ENCODE measurements at regions not wholly inside any gene's neighbourhood (a gene's known extent, or its start where the extent isn't known, plus 50 kb on each side); places are given as distances from the start of the nearest gene placed in this dataset.

DNA sequence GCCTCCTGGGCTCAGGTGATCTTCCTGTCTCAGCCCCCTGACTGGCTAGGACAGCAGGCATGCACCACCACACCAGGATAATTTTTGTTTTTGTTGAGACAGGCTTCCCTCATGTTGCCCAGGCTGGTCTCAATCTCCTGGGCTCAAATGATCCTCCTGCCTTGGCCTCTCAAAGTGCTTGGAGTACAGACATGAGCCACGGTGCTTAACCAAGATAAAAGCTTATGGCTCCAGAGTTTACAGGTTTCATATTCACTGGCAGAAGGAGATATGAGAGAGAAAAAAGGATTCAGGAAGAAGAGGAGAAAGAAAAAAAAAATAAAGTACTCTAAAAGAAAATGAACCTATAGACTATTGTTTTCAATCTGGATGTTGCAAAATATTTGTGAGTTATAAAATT lies 748.8 kb upstream of the NCAM2 start (continued):
- TF ChIP-seq, protein P1, sequence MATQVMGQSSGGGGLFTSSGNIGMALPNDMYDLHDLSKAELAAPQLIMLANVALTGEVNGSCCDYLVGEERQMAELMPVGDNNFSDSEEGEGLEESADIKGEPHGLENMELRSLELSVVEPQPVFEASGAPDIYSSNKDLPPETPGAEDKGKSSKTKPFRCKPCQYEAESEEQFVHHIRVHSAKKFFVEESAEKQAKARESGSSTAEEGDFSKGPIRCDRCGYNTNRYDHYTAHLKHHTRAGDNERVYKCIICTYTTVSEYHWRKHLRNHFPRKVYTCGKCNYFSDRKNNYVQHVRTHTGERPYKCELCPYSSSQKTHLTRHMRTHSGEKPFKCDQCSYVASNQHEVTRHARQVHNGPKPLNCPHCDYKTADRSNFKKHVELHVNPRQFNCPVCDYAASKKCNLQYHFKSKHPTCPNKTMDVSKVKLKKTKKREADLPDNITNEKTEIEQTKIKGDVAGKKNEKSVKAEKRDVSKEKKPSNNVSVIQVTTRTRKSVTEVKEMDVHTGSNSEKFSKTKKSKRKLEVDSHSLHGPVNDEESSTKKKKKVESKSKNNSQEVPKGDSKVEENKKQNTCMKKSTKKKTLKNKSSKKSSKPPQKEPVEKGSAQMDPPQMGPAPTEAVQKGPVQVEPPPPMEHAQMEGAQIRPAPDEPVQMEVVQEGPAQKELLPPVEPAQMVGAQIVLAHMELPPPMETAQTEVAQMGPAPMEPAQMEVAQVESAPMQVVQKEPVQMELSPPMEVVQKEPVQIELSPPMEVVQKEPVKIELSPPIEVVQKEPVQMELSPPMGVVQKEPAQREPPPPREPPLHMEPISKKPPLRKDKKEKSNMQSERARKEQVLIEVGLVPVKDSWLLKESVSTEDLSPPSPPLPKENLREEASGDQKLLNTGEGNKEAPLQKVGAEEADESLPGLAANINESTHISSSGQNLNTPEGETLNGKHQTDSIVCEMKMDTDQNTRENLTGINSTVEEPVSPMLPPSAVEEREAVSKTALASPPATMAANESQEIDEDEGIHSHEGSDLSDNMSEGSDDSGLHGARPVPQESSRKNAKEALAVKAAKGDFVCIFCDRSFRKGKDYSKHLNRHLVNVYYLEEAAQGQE (IDR thresholded peaks at IDR 0.05; ENCODE audit: low read depth), result no peak
- no peak for TF ChIP-seq SIN3A (IDR thresholded peaks at IDR 0.05; ENCODE audit: low read depth)
- TF ChIP-seq FOSL1 (IDR thresholded peaks at IDR 0.05; ENCODE audit: low read depth), result no peak
- no peak for TF ChIP-seq CEBPB (IDR thresholded peaks at IDR 0.05; ENCODE audit: low read depth)
- TF ChIP-seq SRF (IDR thresholded peaks at IDR 0.05; ENCODE audit: low read depth), result no peak
- no peak for TF ChIP-seq ELF1 (IDR thresholded peaks at IDR 0.05; ENCODE audit: borderline replicate concordance, low read depth)

DNA sequence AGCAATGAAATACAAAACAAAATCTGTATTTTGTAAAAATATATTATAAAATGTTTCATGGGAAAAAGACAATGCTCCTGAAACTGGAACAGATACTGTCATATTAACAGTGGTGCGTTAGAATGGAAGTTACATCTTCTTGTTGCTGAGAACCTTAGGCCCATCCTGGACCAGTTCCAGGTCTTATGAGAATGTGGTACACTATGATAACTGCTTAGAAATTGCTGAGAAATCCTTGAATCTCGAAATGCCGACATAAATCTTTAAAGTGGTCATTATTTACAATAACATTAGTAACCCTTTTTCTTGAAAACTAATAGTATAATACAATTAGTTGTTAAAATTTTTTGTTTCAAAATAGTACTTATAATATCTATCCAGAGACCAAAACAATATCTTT lies 747.9 kb upstream of the NCAM2 start:
- ChIA-PET RAD21 (ENCODE audit: low non-redundant PET in 1 of 2, low total read pairs in 2 of 2, uncharacterized antibody in 2 of 2, unreplicated experiment in 2 of 2) (no interaction called here), POLR2A (no interaction called here), CTCF (no interaction called here)
- BruUV-seq (replicated peaks), result no TSS peak
- no peak for DNase-seq (ENCODE audit: low read depth, low spot score)
- no peak for ATAC-seq
- H2AFZ ChIP-seq (ENCODE audit: low read depth, low read length, poor library complexity, severe bottlenecking), result no peak overlapping the region
- H3K4me2 ChIP-seq (ENCODE audit: low read length), result no peak overlapping the region
- no peaks in the 10 kb centered on the region for H3K9me2 ChIP-seq (ENCODE audit: insufficient read depth)
- H3K9ac ChIP-seq (ENCODE audit: low read length), result no peak overlapping the region
- no peak overlapping the region for H3K4me3 ChIP-seq (replicated peaks in 1 of 2; ENCODE audit: low read depth in 1 of 2, low read length in 2 of 2)
- peaks cover 5 to 12% of the 10 kb centered on the region in 2 experiments; a peak in 3 of 4 replicates for H3K9me3 ChIP-seq (ENCODE audit: control insufficient read depth in 1 of 2, insufficient read depth in 1 of 2, low read depth in 1 of 2, low read length in 2 of 2)
- H3K27ac ChIP-seq (ENCODE audit: low read depth, low read length), result no peak overlapping the region
- H3K79me2 ChIP-seq (ENCODE audit: insufficient read depth, low read length), result no peaks in the 10 kb centered on the region
- TF ChIP-seq TCF7L2 (IDR thresholded peaks at IDR 0.05; ENCODE audit: borderline replicate concordance, extremely low read depth, insufficient read depth, insufficient read length) (no peak), ELF1 (IDR thresholded peaks at IDR 0.05; ENCODE audit: borderline replicate concordance, low read depth) (no peak), ZFX (IDR thresholded peaks at IDR 0.05) (no peak), SIN3A (IDR thresholded peaks at IDR 0.05; ENCODE audit: low read depth) (no peak), YY1 (IDR thresholded peaks at IDR 0.05; ENCODE audit: extremely low read depth, insufficient replicate concordance, low read depth, low read length) (no peak), EZH2phosphoT487 (IDR thresholded peaks at IDR 0.05; ENCODE audit: borderline replicate concordance) (no peak)
- intact Hi-C loops (cut with micrococcal nuclease), result no loop called here
- H3K4me1 ChIP-seq (ENCODE audit: control insufficient read depth in 1 of 2, insufficient read depth in 2 of 2, low read length in 2 of 2), result no peaks in the 10 kb centered on the region
- no peaks in the 10 kb centered on the region for H4K20me1 ChIP-seq (ENCODE audit: insufficient read depth)
- H3K36me3 ChIP-seq (ENCODE audit: control insufficient read depth in 1 of 2, insufficient read depth in 2 of 2, low read length in 2 of 2), result no peaks in the 10 kb centered on the region
- no peaks in the 10 kb centered on the region for H3K27me3 ChIP-seq (ENCODE audit: insufficient read depth, low read length)

All from HCT116 (cell line).